ENCODE measurements at regions not wholly inside any gene's neighbourhood (a gene's known extent, or its start where the extent isn't known, plus 50 kb on each side); places are given as distances from the start of the nearest gene placed in this dataset.

- H3K36me3 ChIP-seq (ENCODE audit: insufficient read depth, low read length) = no peaks in the 10 kb centered on the region
- peaks cover 11% of the 10 kb centered on the region for H3K4me1 ChIP-seq (ENCODE audit: insufficient read depth, low read length)
- H3K9ac ChIP-seq (ENCODE audit: low read depth, low read length) = no peak overlapping the region
- H3K9me3 ChIP-seq (ENCODE audit: control insufficient read depth, insufficient read depth, low read length) = no peaks in the 10 kb centered on the region
Observed at GRCh38 chr18:27493182-27493581, 308.1 kb upstream of the CHST9 start.

- Histone ChIP-seq H3K4me1 (ENCODE audit: insufficient read depth, low read length) (peaks cover 11% of the 10 kb centered on the region), H3K36me3 (ENCODE audit: insufficient read depth, low read length) (no peaks in the 10 kb centered on the region), H3K9ac (ENCODE audit: low read depth, low read length) (no peak overlapping the region), H3K9me3 (ENCODE audit: control insufficient read depth, insufficient read depth, low read length) (no peaks in the 10 kb centered on the region)
Observed at GRCh38 chr18:27491772-27492171, 306.7 kb upstream of the CHST9 start.

- H3K9ac ChIP-seq (ENCODE audit: low read depth, low read length) = no peak overlapping the region
- H3K4me1 ChIP-seq (ENCODE audit: insufficient read depth, low read length) = peaks cover 17% of the 10 kb centered on the region
- no peaks in the 10 kb centered on the region for H3K9me3 ChIP-seq (ENCODE audit: control insufficient read depth, insufficient read depth, low read length)
- no peaks in the 10 kb centered on the region for H3K36me3 ChIP-seq (ENCODE audit: insufficient read depth, low read length)
Observed at GRCh38 chr18:27483276-27483675, 298.2 kb upstream of the CHST9 start.

GRCh38 chr18:27478459-27478858 is 293.4 kb upstream of the CHST9 start:
- Histone ChIP-seq H3K9me3 (ENCODE audit: control insufficient read depth, insufficient read depth, low read length) (no peaks in the 10 kb centered on the region), H3K36me3 (ENCODE audit: insufficient read depth, low read length) (no peaks in the 10 kb centered on the region), H3K9ac (ENCODE audit: low read depth, low read length) (no peak overlapping the region), H3K4me1 (ENCODE audit: insufficient read depth, low read length) (peaks cover 22% of the 10 kb centered on the region)

- H3K9ac ChIP-seq (ENCODE audit: low read depth, low read length) = no peak overlapping the region
- no peaks in the 10 kb centered on the region for H3K9me3 ChIP-seq (ENCODE audit: control insufficient read depth, insufficient read depth, low read length)
- no peaks in the 10 kb centered on the region for H3K36me3 ChIP-seq (ENCODE audit: insufficient read depth, low read length)
- H3K4me1 ChIP-seq (ENCODE audit: insufficient read depth, low read length) = peaks cover 8% of the 10 kb centered on the region; the same call in 1 of the 2 replicates
Observed at GRCh38 chr18:27473318-27473717, 288.2 kb upstream of the CHST9 start.

- Histone ChIP-seq H3K36me3 (ENCODE audit: insufficient read depth, low read length) (no peaks in the 10 kb centered on the region), H3K4me1 (ENCODE audit: insufficient read depth, low read length) (no peaks in the 10 kb centered on the region), H3K9me3 (ENCODE audit: control insufficient read depth, insufficient read depth, low read length) (no peaks in the 10 kb centered on the region), H3K9ac (ENCODE audit: low read depth, low read length) (no peak overlapping the region)
Observed at GRCh38 chr18:27467073-27467472, 282.0 kb upstream of the CHST9 start.

- H3K9me3 ChIP-seq (ENCODE audit: control insufficient read depth, insufficient read depth, low read length) = no peaks in the 10 kb centered on the region
- no peak overlapping the region for H3K9ac ChIP-seq (ENCODE audit: low read depth, low read length)
- H3K36me3 ChIP-seq (ENCODE audit: insufficient read depth, low read length) = no peaks in the 10 kb centered on the region
- no peaks in the 10 kb centered on the region for H3K4me1 ChIP-seq (ENCODE audit: insufficient read depth, low read length)
Observed at GRCh38 chr18:27461957-27462356, 276.8 kb upstream of the CHST9 start.

GRCh38 chr18:27449104-27449503 is 264.0 kb upstream of the CHST9 start:
- H3K9me3 ChIP-seq (ENCODE audit: control insufficient read depth, insufficient read depth, low read length) = 0 out of 2 replicates have a peak, but pooled peaks cover 2% of the 10 kb centered on the region
- H3K36me3 ChIP-seq (ENCODE audit: insufficient read depth, low read length) = no peaks in the 10 kb centered on the region
- peaks cover 7% of the 10 kb centered on the region; the same call in 1 of the 2 replicates for H3K4me1 ChIP-seq (ENCODE audit: insufficient read depth, low read length)
- H3K9ac ChIP-seq (ENCODE audit: low read depth, low read length) = no peak overlapping the region

- Histone ChIP-seq H3K9me3 (ENCODE audit: control insufficient read depth, insufficient read depth, low read length) (0 out of 2 replicates have a peak, but pooled peaks cover 2% of the 10 kb centered on the region), H3K4me1 (ENCODE audit: insufficient read depth, low read length) (peaks cover 7% of the 10 kb centered on the region; the same call in 1 of the 2 replicates), H3K36me3 (ENCODE audit: insufficient read depth, low read length) (no peaks in the 10 kb centered on the region), H3K9ac (ENCODE audit: low read depth, low read length) (no peak overlapping the region)
Observed at GRCh38 chr18:27447930-27448329, 262.8 kb upstream of the CHST9 start.

GRCh38 chr18:27447451-27447881 is 262.4 kb upstream of the CHST9 start:
- no peak overlapping the region for H3K9ac ChIP-seq (ENCODE audit: low read depth, low read length)
- peaks cover 7% of the 10 kb centered on the region; the same call in 1 of the 2 replicates for H3K4me1 ChIP-seq (ENCODE audit: insufficient read depth, low read length)
- H3K36me3 ChIP-seq (ENCODE audit: insufficient read depth, low read length) = no peaks in the 10 kb centered on the region
- H3K9me3 ChIP-seq (ENCODE audit: control insufficient read depth, insufficient read depth, low read length) = 0 out of 2 replicates have a peak, but pooled peaks cover 2% of the 10 kb centered on the region

- no peak overlapping the region for H3K9ac ChIP-seq (ENCODE audit: low read depth, low read length)
- no peaks in the 10 kb centered on the region for H3K9me3 ChIP-seq (ENCODE audit: control insufficient read depth, insufficient read depth, low read length)
- no peaks in the 10 kb centered on the region for H3K4me1 ChIP-seq (ENCODE audit: insufficient read depth, low read length)
- H3K36me3 ChIP-seq (ENCODE audit: insufficient read depth, low read length) = no peaks in the 10 kb centered on the region
Observed at GRCh38 chr18:27430595-27430994, 245.5 kb upstream of the CHST9 start.

- no peaks in the 10 kb centered on the region for H3K36me3 ChIP-seq (ENCODE audit: insufficient read depth, low read length)
- H3K9ac ChIP-seq (ENCODE audit: low read depth, low read length) = no peak overlapping the region
- H3K4me1 ChIP-seq (ENCODE audit: insufficient read depth, low read length) = no peaks in the 10 kb centered on the region
Observed at GRCh38 chr18:27428716-27429475, 243.8 kb upstream of the CHST9 start.

GRCh38 chr18:27428120-27428519 is 243.0 kb upstream of the CHST9 start:
- Histone ChIP-seq H3K4me1 (ENCODE audit: insufficient read depth, low read length) (no peaks in the 10 kb centered on the region), H3K9me3 (ENCODE audit: control insufficient read depth, insufficient read depth, low read length) (no peaks in the 10 kb centered on the region), H3K36me3 (ENCODE audit: insufficient read depth, low read length) (no peaks in the 10 kb centered on the region)

More at GRCh38 chr18:27428716-27429475, 243.8 kb upstream of the CHST9 start:
- H3K9me3 ChIP-seq (ENCODE audit: control insufficient read depth, insufficient read depth, low read length) = no peaks in the 10 kb centered on the region

GRCh38 chr18:27423581-27423980 is 238.5 kb upstream of the CHST9 start:
- Histone ChIP-seq H3K9me3 (ENCODE audit: control insufficient read depth, insufficient read depth, low read length) (no peaks in the 10 kb centered on the region), H3K36me3 (ENCODE audit: insufficient read depth, low read length) (no peaks in the 10 kb centered on the region), H3K9ac (ENCODE audit: low read depth, low read length) (no peak overlapping the region), H3K4me1 (ENCODE audit: insufficient read depth, low read length) (no peaks in the 10 kb centered on the region)

More at GRCh38 chr18:27428120-27428519, 243.0 kb upstream of the CHST9 start:
- no peak overlapping the region for H3K9ac ChIP-seq (ENCODE audit: low read depth, low read length)

GRCh38 chr18:27419646-27420045 is 234.5 kb upstream of the CHST9 start:
- H3K4me1 ChIP-seq (ENCODE audit: insufficient read depth, low read length) = peaks cover 2% of the 10 kb centered on the region; the same call in 1 of the 2 replicates
- H3K9me3 ChIP-seq (ENCODE audit: control insufficient read depth, insufficient read depth, low read length) = no peaks in the 10 kb centered on the region
- no peak overlapping the region for H3K9ac ChIP-seq (ENCODE audit: low read depth, low read length)
- H3K36me3 ChIP-seq (ENCODE audit: insufficient read depth, low read length) = no peaks in the 10 kb centered on the region
